ENCODE measurements at regions not wholly inside any gene's neighbourhood (a gene's known extent, or its start where the extent isn't known, plus 50 kb on each side); places are given as distances from the start of the nearest gene placed in this dataset.

DNA sequence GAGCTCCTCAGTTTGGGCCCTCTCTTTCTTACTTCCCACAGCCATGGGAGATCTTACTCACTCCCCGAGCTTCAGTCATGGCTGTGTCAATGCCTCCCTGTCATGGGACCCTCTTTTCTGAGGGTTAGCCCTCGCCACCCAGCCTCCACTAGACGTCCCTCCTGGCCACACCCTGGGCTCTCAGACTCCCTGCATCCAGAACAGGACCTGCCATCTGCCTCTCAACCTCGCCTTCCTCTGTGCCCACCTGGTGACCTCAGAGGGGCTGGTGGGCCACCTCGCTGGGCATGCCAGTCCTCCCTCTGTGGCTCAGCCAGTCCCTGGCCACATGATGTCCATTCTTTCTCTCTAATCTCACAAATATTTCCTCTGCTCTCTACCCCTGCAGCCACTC, 54.6 kb upstream of the MED9 start:
- TF ChIP-seq SNAI2 (CRISPR knock-in tag; IDR thresholded peaks at IDR 0.05), result no peak
- TF ChIP-seq, protein P1, sequence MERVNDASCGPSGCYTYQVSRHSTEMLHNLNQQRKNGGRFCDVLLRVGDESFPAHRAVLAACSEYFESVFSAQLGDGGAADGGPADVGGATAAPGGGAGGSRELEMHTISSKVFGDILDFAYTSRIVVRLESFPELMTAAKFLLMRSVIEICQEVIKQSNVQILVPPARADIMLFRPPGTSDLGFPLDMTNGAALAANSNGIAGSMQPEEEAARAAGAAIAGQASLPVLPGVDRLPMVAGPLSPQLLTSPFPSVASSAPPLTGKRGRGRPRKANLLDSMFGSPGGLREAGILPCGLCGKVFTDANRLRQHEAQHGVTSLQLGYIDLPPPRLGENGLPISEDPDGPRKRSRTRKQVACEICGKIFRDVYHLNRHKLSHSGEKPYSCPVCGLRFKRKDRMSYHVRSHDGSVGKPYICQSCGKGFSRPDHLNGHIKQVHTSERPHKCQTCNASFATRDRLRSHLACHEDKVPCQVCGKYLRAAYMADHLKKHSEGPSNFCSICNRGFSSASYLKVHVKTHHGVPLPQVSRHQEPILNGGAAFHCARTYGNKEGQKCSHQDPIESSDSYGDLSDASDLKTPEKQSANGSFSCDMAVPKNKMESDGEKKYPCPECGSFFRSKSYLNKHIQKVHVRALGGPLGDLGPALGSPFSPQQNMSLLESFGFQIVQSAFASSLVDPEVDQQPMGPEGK (CRISPR knock-in tag; IDR thresholded peaks at IDR 0.05; ENCODE audit: borderline replicate concordance), result no peak
- no peak for TF ChIP-seq ZNF565 (CRISPR knock-in tag; conservative IDR thresholded peaks at IDR 0.05; ENCODE audit: low read depth)
- no peak for TF ChIP-seq ZFP3 (CRISPR knock-in tag; IDR thresholded peaks at IDR 0.05)
- TF ChIP-seq ZNF8 (CRISPR knock-in tag; IDR thresholded peaks at IDR 0.05), result no peak
- TF ChIP-seq, protein P2, sequence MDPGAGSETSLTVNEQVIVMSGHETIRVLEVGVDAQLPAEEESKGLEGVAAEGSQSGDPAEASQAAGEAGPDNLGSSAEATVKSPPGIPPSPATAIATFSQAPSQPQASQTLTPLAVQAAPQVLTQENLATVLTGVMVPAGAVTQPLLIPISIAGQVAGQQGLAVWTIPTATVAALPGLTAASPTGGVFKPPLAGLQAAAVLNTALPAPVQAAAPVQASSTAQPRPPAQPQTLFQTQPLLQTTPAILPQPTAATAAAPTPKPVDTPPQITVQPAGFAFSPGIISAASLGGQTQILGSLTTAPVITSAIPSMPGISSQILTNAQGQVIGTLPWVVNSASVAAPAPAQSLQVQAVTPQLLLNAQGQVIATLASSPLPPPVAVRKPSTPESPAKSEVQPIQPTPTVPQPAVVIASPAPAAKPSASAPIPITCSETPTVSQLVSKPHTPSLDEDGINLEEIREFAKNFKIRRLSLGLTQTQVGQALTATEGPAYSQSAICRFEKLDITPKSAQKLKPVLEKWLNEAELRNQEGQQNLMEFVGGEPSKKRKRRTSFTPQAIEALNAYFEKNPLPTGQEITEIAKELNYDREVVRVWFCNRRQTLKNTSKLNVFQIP (CRISPR knock-in tag; IDR thresholded peaks at IDR 0.05; ENCODE audit: borderline replicate concordance, low read depth), result no peak
- TF ChIP-seq, protein P3, sequence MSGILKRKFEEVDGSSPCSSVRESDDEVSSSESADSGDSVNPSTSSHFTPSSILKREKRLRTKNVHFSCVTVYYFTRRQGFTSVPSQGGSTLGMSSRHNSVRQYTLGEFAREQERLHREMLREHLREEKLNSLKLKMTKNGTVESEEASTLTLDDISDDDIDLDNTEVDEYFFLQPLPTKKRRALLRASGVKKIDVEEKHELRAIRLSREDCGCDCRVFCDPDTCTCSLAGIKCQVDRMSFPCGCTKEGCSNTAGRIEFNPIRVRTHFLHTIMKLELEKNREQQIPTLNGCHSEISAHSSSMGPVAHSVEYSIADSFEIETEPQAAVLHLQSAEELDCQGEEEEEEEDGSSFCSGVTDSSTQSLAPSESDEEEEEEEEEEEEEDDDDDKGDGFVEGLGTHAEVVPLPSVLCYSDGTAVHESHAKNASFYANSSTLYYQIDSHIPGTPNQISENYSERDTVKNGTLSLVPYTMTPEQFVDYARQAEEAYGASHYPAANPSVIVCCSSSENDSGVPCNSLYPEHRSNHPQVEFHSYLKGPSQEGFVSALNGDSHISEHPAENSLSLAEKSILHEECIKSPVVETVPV (CRISPR knock-in tag; IDR thresholded peaks at IDR 0.05), result no peak
